ENCODE measurements at regions not wholly inside any gene's neighbourhood (a gene's known extent, or its start where the extent isn't known, plus 50 kb on each side); places are given as distances from the start of the nearest gene placed in this dataset.

- TF ChIP-seq CTCF (IDR thresholded peaks at IDR 0.05; ENCODE audit: insufficient read depth, low read length) (no peak), POLR2AphosphoS5 (IDR thresholded peaks at IDR 0.05; ENCODE audit: low read depth) (no peak), GABPA (IDR thresholded peaks at IDR 0.05; ENCODE audit: low read depth) (no peak)
Observed at GRCh38 chr20:57934913-57935312, 225.1 kb upstream of the PMEPA1 start.
